ENCODE measurements at regions not wholly inside any gene's neighbourhood (a gene's known extent, or its start where the extent isn't known, plus 50 kb on each side); places are given as distances from the start of the nearest gene placed in this dataset.

DNA sequence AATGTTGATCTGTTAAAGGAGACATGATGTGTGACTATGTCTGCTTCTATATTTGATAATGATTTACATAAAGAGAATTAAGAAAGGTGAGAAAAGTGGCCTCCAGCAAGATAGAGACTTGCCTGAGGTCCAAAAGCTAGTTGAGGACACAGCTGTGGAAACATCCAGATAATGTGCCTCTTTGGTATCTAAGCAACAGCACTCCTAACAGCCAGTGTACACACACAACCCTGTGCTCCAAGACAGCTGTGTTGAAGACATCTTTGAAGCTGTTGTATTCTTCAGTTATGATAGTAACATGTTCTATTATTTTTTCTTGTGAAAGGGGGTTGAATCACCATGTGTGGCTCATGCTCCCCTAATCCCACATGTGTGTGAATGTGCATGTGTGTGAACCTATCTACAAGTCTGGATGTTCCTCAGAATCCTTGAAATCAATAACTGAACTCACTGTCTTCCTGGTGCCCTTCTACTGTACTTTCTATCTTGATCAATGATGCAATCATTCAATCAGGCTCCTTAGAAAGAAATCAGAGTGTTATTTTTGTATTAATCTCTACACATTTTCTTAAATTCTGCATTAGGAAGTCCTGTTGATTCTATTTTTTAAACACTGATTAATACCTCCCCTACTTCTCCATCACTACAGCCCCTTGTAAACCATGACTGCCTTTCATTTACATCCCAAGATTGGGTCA is 116.7 kb upstream of the SSTR4 start:
- Histone ChIP-seq H3K27ac (ENCODE audit: insufficient read length, low read depth, low read length) (no peak overlapping the region), H2BK12ac (ENCODE audit: insufficient read length, low read depth, low read length) (no peak overlapping the region), H3T11ph (ENCODE audit: low read length) (no peak overlapping the region), H2BK15ac (ENCODE audit: low read depth, low read length) (no peak overlapping the region), H3K23ac (ENCODE audit: insufficient read length, low read depth, low read length) (no peak overlapping the region), H2AK5ac (ENCODE audit: insufficient read length, low read length) (no peak overlapping the region), H3K79me2 (ENCODE audit: insufficient read depth, low read length) (no peaks in the 10 kb centered on the region), H3K27me3 (ENCODE audit: insufficient read depth, low read length) (no peaks in the 10 kb centered on the region), H3K4me2 (ENCODE audit: insufficient read depth, insufficient read length, low read length) (no peak overlapping the region), H4K91ac (ENCODE audit: insufficient read length, low read depth, low read length) (no peak overlapping the region), H3K4me1 (ENCODE audit: insufficient read depth, low read length) (no peaks in the 10 kb centered on the region; the same call in 1 of the 2 replicates), H3K4ac (ENCODE audit: low read depth, low read length) (no peak overlapping the region), H4K5ac (ENCODE audit: insufficient read length, low read depth, low read length) (no peak overlapping the region), H3K23me2 (ENCODE audit: insufficient read length, low read depth, low read length, poor library complexity, severe bottlenecking) (no peaks in the 10 kb centered on the region), H3K56ac (ENCODE audit: insufficient read length, low read depth, low read length) (no peak overlapping the region), H2AFZ (ENCODE audit: low read length) (no peak overlapping the region), H4K8ac (replicated peaks; ENCODE audit: insufficient read length, low read depth, low read length) (no peak overlapping the region), H3K18ac (ENCODE audit: insufficient read length, low read depth, low read length) (no peak overlapping the region), H3K14ac (ENCODE audit: insufficient read depth, low read length) (no peak overlapping the region), H4K20me1 (ENCODE audit: control insufficient read depth, insufficient read depth, insufficient read length) (no peaks in the 10 kb centered on the region), H3K9me3 (ENCODE audit: control insufficient read depth, low read depth, low read length) (no peaks in the 10 kb centered on the region), H2BK5ac (ENCODE audit: insufficient read length, low read length) (no peak overlapping the region), H3K79me1 (ENCODE audit: insufficient read depth, low read depth, low read length, poor library complexity, severe bottlenecking) (no peaks in the 10 kb centered on the region), H2BK120ac (ENCODE audit: low read depth, low read length, poor library complexity, severe bottlenecking) (no peak overlapping the region), H3K9ac (ENCODE audit: extremely low read depth, insufficient read length, low read length) (no peak overlapping the region), H2BK20ac (ENCODE audit: low read depth, low read length, poor library complexity, severe bottlenecking) (no peak overlapping the region)
- TF ChIP-seq, protein P1, sequence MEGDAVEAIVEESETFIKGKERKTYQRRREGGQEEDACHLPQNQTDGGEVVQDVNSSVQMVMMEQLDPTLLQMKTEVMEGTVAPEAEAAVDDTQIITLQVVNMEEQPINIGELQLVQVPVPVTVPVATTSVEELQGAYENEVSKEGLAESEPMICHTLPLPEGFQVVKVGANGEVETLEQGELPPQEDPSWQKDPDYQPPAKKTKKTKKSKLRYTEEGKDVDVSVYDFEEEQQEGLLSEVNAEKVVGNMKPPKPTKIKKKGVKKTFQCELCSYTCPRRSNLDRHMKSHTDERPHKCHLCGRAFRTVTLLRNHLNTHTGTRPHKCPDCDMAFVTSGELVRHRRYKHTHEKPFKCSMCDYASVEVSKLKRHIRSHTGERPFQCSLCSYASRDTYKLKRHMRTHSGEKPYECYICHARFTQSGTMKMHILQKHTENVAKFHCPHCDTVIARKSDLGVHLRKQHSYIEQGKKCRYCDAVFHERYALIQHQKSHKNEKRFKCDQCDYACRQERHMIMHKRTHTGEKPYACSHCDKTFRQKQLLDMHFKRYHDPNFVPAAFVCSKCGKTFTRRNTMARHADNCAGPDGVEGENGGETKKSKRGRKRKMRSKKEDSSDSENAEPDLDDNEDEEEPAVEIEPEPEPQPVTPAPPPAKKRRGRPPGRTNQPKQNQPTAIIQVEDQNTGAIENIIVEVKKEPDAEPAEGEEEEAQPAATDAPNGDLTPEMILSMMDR (conservative IDR thresholded peaks at IDR 0.05): no peak
- Mint-ChIP-seq H3K27me3 (ENCODE audit: low read depth) (peaks cover 13% of the 10 kb centered on the region), H3K4me1 (peaks cover 5 to 10% of the 10 kb centered on the region in 2 experiments; a peak in 3 of 4 replicates), H3K36me3 (ENCODE audit: insufficient read depth in 1 of 3, low read depth in 3 of 3) (no peaks in the 10 kb centered on the region), H3K9me3 (peaks cover 0 to 4% of the 10 kb centered on the region in 2 experiments; a peak in 2 of 5 replicates), H3K4me3 (no peak overlapping the region), H3K27ac (no peak overlapping the region)
- DNase-seq: no peak
